K562 (cell line): ENCODE measurements at regions not wholly inside any gene's neighbourhood (a gene's known extent, or its start where the extent isn't known, plus 50 kb on each side); places are given as distances from the start of the nearest gene placed in this dataset.

Experiments used
- BACH1 ChIP-seq: fragments of 200-800 bp; sonication (Bioruptor generic); IDR thresholded peaks from 2 replicates; pipeline ENCODE4 v1.6.1; 2016; ENCODE audit warnings: missing genetic modification characterization, missing compliant biosample characterization
- ELK1 ChIP-seq: sonication (generic); formaldehyde crosslinking; IDR thresholded peaks from 2 replicates; pipeline ENCODE4 v1.8.1; 2022; ENCODE audit warnings: missing genetic modification reagents
- GTF2E2 ChIP-seq: fragments of 200-800 bp; sonication (Bioruptor generic); IDR thresholded peaks from 2 replicates; pipeline ENCODE4 v1.6.1; 2016; ENCODE audit warnings: missing genetic modification characterization, missing compliant biosample characterization
- JUN ChIP-seq, 2 experiments: sonication (generic) in 1 of 2; formaldehyde crosslinking in 1 of 2; IDR thresholded peaks; 2 replicates each; pipeline versions ENCODE4 v1.6.1 to v1.8.0; 2012 to 2022; ENCODE audit warnings: borderline replicate concordance in 2 of 2, mild to moderate bottlenecking in 2 of 2, improper control_type of control experiment in 1 of 2, low read depth in 1 of 2, low read length in 1 of 2, missing genetic modification reagents in 1 of 2
- KAT2B ChIP-seq: IDR thresholded peaks from one replicate; pipeline ENCODE4 v1.6.1; 2012; ENCODE audit warnings: low read depth, mild to moderate bottlenecking, control low read depth, inconsistent platforms, low read length, moderate library complexity
- MAFG ChIP-seq: fragments of 450-650 bp; conservative IDR thresholded peaks from 2 replicates; pipeline ENCODE4 v1.6.1; 2016; ENCODE audit warnings: missing genetic modification characterization, missing compliant biosample characterization
- MYC ChIP-seq, 2 experiments: fragments of 250-450 bp in 1 of 2; sonication (Bioruptor Pico) in 1 of 2; IDR thresholded peaks; 2 replicates each; pipeline versions ENCODE4 v1.5.1 to v1.6.1; 2012 to 2021; ENCODE audit warnings: low read depth in 2 of 2, borderline replicate concordance in 1 of 2, improper control_type of control experiment in 1 of 2, low read length in 1 of 2, mild to moderate bottlenecking in 1 of 2, moderate library complexity in 1 of 2
- NR1H2 ChIP-seq: sonication (generic); formaldehyde crosslinking; IDR thresholded peaks from 2 replicates; pipeline ENCODE4 v1.4.0; 2020; ENCODE audit warnings: mild to moderate bottlenecking, missing genetic modification reagents
- RBM17 ChIP-seq: fragments of 200-400 bp; formaldehyde crosslinking; IDR thresholded peaks from 2 replicates; pipeline ENCODE4 v1.6.1; 2017; ENCODE audit warnings: low read depth, mild to moderate bottlenecking, low read length, borderline replicate concordance
- TCF7L2 ChIP-seq: fragments of 150-350 bp; IDR thresholded peaks from 2 replicates; pipeline ENCODE4 v1.6.1; 2016; ENCODE audit warnings: low read depth, mild to moderate bottlenecking, low read length, moderate library complexity
- TEAD4 ChIP-seq, 2 experiments: sonication (generic) in 1 of 2; formaldehyde crosslinking in 1 of 2; IDR thresholded peaks; 2 replicates each; pipeline versions ENCODE4 v1.6.1 to v1.8.0; 2012 to 2022; ENCODE audit warnings: borderline replicate concordance in 1 of 2, inconsistent platforms in 1 of 2, low read length in 1 of 2, mild to moderate bottlenecking in 1 of 2, missing genetic modification reagents in 1 of 2
- USF2 ChIP-seq: sonication (generic); formaldehyde crosslinking; IDR thresholded peaks from 2 replicates; pipeline ENCODE4 v1.5.0; 2020; ENCODE audit warnings: missing genetic modification reagents
- ZNF263 ChIP-seq: sonication (generic); formaldehyde crosslinking; IDR thresholded peaks from 2 replicates; pipeline ENCODE4 v1.8.0; 2022; ENCODE audit warnings: mild to moderate bottlenecking, missing genetic modification reagents, borderline replicate concordance
- ZNF318 ChIP-seq, 2 experiments: fragments of 450-650 bp; IDR thresholded peaks; 2 replicates each; pipeline ENCODE4 v1.6.1; 2016; ENCODE audit warnings: mild to moderate bottlenecking in 2 of 2, borderline replicate concordance in 1 of 2, low read depth in 1 of 2, moderate library complexity in 1 of 2

- TF ChIP-seq ZNF318 (IDR thresholded peaks at IDR 0.05; ENCODE audit: borderline replicate concordance in 1 of 2, low read depth in 1 of 2) = no peak
- no peak for TF ChIP-seq MYC (IDR thresholded peaks at IDR 0.05; ENCODE audit: low read depth, low read length)
- TF ChIP-seq MYC (CRISPR knock-in tag; IDR thresholded peaks at IDR 0.05; ENCODE audit: borderline replicate concordance, low read depth) = no peak
- TF ChIP-seq JUN (IDR thresholded peaks at IDR 0.05; ENCODE audit: borderline replicate concordance, low read depth, low read length) = no peak
- no peak for TF ChIP-seq JUN (CRISPR knock-in tag; IDR thresholded peaks at IDR 0.05; ENCODE audit: borderline replicate concordance)
- TF ChIP-seq MAFG = no peak
- TF ChIP-seq GTF2E2 (tag) = no peak
- TF ChIP-seq TCF7L2 = no peak
- no peak for TF ChIP-seq RBM17
- TF ChIP-seq BACH1 (tag) = no peak
- TF ChIP-seq ZNF263 (CRISPR knock-in tag) = no peak
- TF ChIP-seq KAT2B = no peak
- no peak for TF ChIP-seq ELK1 (CRISPR knock-in tag)
- no peak for TF ChIP-seq USF2 (CRISPR knock-in tag)
- TF ChIP-seq TEAD4 (IDR thresholded peaks at IDR 0.05; ENCODE audit: low read length) = no peak
- TF ChIP-seq TEAD4 (CRISPR knock-in tag; IDR thresholded peaks at IDR 0.05; ENCODE audit: borderline replicate concordance) = no peak
- no peak for TF ChIP-seq NR1H2
- TF ChIP-seq, all 486 proteins: peak for 0
Observed at GRCh38 chr6:156579564-156579963, 197.6 kb upstream of the ARID1B start (continued).
